Activated T-cell treated with anti-CD3 and anti-CD28 coated beads, Interleukin-2, amount 50 U/mL, for 4 hours (primary cell): ENCODE measurements at regions not wholly inside any gene's neighbourhood (a gene's known extent, or its start where the extent isn't known, plus 50 kb on each side); places are given as distances from the start of the nearest gene placed in this dataset.

ENCODE experiments used
- ATAC-seq, 2 donors: fragments of 200-7000 bp; cut with Tn5 transposase; one replicate each; pipeline ENCODE4 v1.10.0; 2021
- DNase-seq: peaks from one replicate; pipeline ENCODE4 v3.0.0-alpha.2; 2020
- H3K27me3 Mint-ChIP-seq: one replicate; pipeline ENCODE4 v1.8.0; 2021; ENCODE audit warnings: low read depth, mixed read lengths
- H3K36me3 Mint-ChIP-seq: one replicate; pipeline ENCODE4 v1.8.0; 2022; ENCODE audit warnings: mixed read lengths; ENCODE audit not compliant: insufficient read depth
- H3K4me1 Mint-ChIP-seq: one replicate; pipeline ENCODE4 v1.8.0; 2021; ENCODE audit warnings: low read depth, mixed read lengths
- H3K4me3 Mint-ChIP-seq: one replicate; pipeline ENCODE4 v1.8.0; 2021; ENCODE audit warnings: mild to moderate bottlenecking, moderate library complexity, mixed read lengths
- H3K9me3 Mint-ChIP-seq: one replicate; pipeline ENCODE4 v1.8.0; 2021; ENCODE audit warnings: mixed read lengths

- DNase-seq (no peak), ATAC-seq (no peak)
- Mint-ChIP-seq H3K36me3 (no peaks in the 10 kb centered on the region), H3K9me3 (no peaks in the 10 kb centered on the region), H3K4me3 (no peak overlapping the region), H3K27me3 (peaks cover 10% of the 10 kb centered on the region), H3K4me1 (no peaks in the 10 kb centered on the region)
These were observed 186.7 kb downstream of the FOXD2 start for GRCh38 chr1:47624531-47624930.

GRCh38 chr1:47627016-47627415 lies 189.2 kb downstream of the FOXD2 start:
- H3K4me1 Mint-ChIP-seq: no peaks in the 10 kb centered on the region
- no peak overlapping the region for H3K4me3 Mint-ChIP-seq
- no peaks in the 10 kb centered on the region for H3K36me3 Mint-ChIP-seq
- no peaks in the 10 kb centered on the region for H3K9me3 Mint-ChIP-seq
- ATAC-seq: no peak
- peaks cover 11% of the 10 kb centered on the region for H3K27me3 Mint-ChIP-seq
- DNase-seq: no peak

GRCh38 chr1:47627471-47628370 lies 189.9 kb downstream of the FOXD2 start:
- no peaks in the 10 kb centered on the region for H3K4me1 Mint-ChIP-seq
- no peak overlapping the region for H3K4me3 Mint-ChIP-seq
- no peaks in the 10 kb centered on the region for H3K9me3 Mint-ChIP-seq
- ATAC-seq (no peak), DNase-seq (no peak)
- peaks cover 9% of the 10 kb centered on the region for H3K27me3 Mint-ChIP-seq
- H3K36me3 Mint-ChIP-seq: no peaks in the 10 kb centered on the region

GRCh38 chr1:47629201-47629600 lies 191.4 kb downstream of the FOXD2 start:
- H3K4me1 Mint-ChIP-seq: no peaks in the 10 kb centered on the region
- no peak for ATAC-seq
- no peak for DNase-seq
- no peak overlapping the region for H3K4me3 Mint-ChIP-seq
- H3K9me3 Mint-ChIP-seq: no peaks in the 10 kb centered on the region
- H3K27me3 Mint-ChIP-seq: peaks cover 9% of the 10 kb centered on the region
- no peaks in the 10 kb centered on the region for H3K36me3 Mint-ChIP-seq

GRCh38 chr1:47630346-47630745 lies 192.5 kb downstream of the FOXD2 start:
- ATAC-seq: no peak
- no peak overlapping the region for H3K4me3 Mint-ChIP-seq
- H3K4me1 Mint-ChIP-seq: no peaks in the 10 kb centered on the region
- H3K27me3 Mint-ChIP-seq: peaks cover 9% of the 10 kb centered on the region
- DNase-seq: no peak
- H3K36me3 Mint-ChIP-seq: no peaks in the 10 kb centered on the region
- no peaks in the 10 kb centered on the region for H3K9me3 Mint-ChIP-seq

GRCh38 chr1:47631411-47631995 lies 193.7 kb downstream of the FOXD2 start:
- no peaks in the 10 kb centered on the region for H3K36me3 Mint-ChIP-seq
- DNase-seq: no peak
- no peak for ATAC-seq
- H3K4me3 Mint-ChIP-seq: no peak overlapping the region
- no peaks in the 10 kb centered on the region for H3K9me3 Mint-ChIP-seq
- no peaks in the 10 kb centered on the region for H3K4me1 Mint-ChIP-seq
- H3K27me3 Mint-ChIP-seq: peaks cover 11% of the 10 kb centered on the region

- no peaks in the 10 kb centered on the region for H3K36me3 Mint-ChIP-seq
- no peaks in the 10 kb centered on the region for H3K9me3 Mint-ChIP-seq
- H3K4me1 Mint-ChIP-seq: no peaks in the 10 kb centered on the region
- DNase-seq (no peak), ATAC-seq (no peak)
- peaks cover 19% of the 10 kb centered on the region for H3K27me3 Mint-ChIP-seq
- no peak overlapping the region for H3K4me3 Mint-ChIP-seq
These were observed 197.3 kb downstream of the FOXD2 start for GRCh38 chr1:47635111-47635510.

- DNase-seq: no peak
- Mint-ChIP-seq H3K36me3 (no peaks in the 10 kb centered on the region), H3K27me3 (peaks cover 19% of the 10 kb centered on the region), H3K4me3 (no peak overlapping the region), H3K9me3 (no peaks in the 10 kb centered on the region), H3K4me1 (no peaks in the 10 kb centered on the region)
- no peak for ATAC-seq
These were observed 197.8 kb downstream of the FOXD2 start for GRCh38 chr1:47635597-47635996.

- Mint-ChIP-seq H3K4me3 (no peak overlapping the region), H3K9me3 (no peaks in the 10 kb centered on the region), H3K4me1 (no peaks in the 10 kb centered on the region), H3K27me3 (peaks cover 26% of the 10 kb centered on the region), H3K36me3 (no peaks in the 10 kb centered on the region)
- DNase-seq (no peak), ATAC-seq (no peak)
These were observed 199.4 kb downstream of the FOXD2 start for GRCh38 chr1:47637111-47637685.

GRCh38 chr1:47638240-47638639 lies 200.4 kb downstream of the FOXD2 start:
- Mint-ChIP-seq H3K4me1 (no peaks in the 10 kb centered on the region), H3K36me3 (no peaks in the 10 kb centered on the region), H3K9me3 (no peaks in the 10 kb centered on the region), H3K4me3 (no peak overlapping the region), H3K27me3 (peaks cover 26% of the 10 kb centered on the region)
- DNase-seq (no peak), ATAC-seq (no peak)

GRCh38 chr1:47638713-47639112 lies 200.9 kb downstream of the FOXD2 start:
- ATAC-seq: no peak
- no peaks in the 10 kb centered on the region for H3K36me3 Mint-ChIP-seq
- no peaks in the 10 kb centered on the region for H3K9me3 Mint-ChIP-seq
- no peak for DNase-seq
- H3K4me3 Mint-ChIP-seq: no peak overlapping the region
- H3K4me1 Mint-ChIP-seq: no peaks in the 10 kb centered on the region
- H3K27me3 Mint-ChIP-seq: peaks cover 26% of the 10 kb centered on the region

- peaks cover 17% of the 10 kb centered on the region for H3K27me3 Mint-ChIP-seq
- DNase-seq: no peak
- H3K4me1 Mint-ChIP-seq: no peaks in the 10 kb centered on the region
- H3K4me3 Mint-ChIP-seq: no peak overlapping the region
- no peaks in the 10 kb centered on the region for H3K36me3 Mint-ChIP-seq
- no peaks in the 10 kb centered on the region for H3K9me3 Mint-ChIP-seq
- ATAC-seq: no peak
These were observed 205.7 kb downstream of the FOXD2 start for GRCh38 chr1:47643306-47644211.

GRCh38 chr1:47644212-47644573 lies 206.3 kb downstream of the FOXD2 start:
- Mint-ChIP-seq H3K36me3 (no peaks in the 10 kb centered on the region), H3K4me1 (no peaks in the 10 kb centered on the region), H3K9me3 (no peaks in the 10 kb centered on the region), H3K27me3 (peaks cover 17% of the 10 kb centered on the region), H3K4me3 (no peak overlapping the region)
- ATAC-seq (no peak), DNase-seq (no peak)

- DNase-seq (no peak), ATAC-seq (no peak)
- Mint-ChIP-seq H3K36me3 (no peaks in the 10 kb centered on the region), H3K9me3 (no peaks in the 10 kb centered on the region), H3K4me1 (no peaks in the 10 kb centered on the region), H3K27me3 (peaks cover 11% of the 10 kb centered on the region), H3K4me3 (no peak overlapping the region)
These were observed 207.3 kb downstream of the FOXD2 start for GRCh38 chr1:47645151-47645550.
